WTC11 (cell line): ENCODE measurements at regions not wholly inside any gene's neighbourhood (a gene's known extent, or its start where the extent isn't known, plus 50 kb on each side); places are given as distances from the start of the nearest gene placed in this dataset.

ENCODE experiments used
- ATAC-seq: fragments of 200-7000 bp; cut with Tn5 transposase; 2 replicates; pipeline ENCODE4 v1.10.0; 2021; ENCODE audit warnings: mild to moderate bottlenecking, moderate library complexity
- CTCF ChIA-PET: fragments of 300-600 bp; sonication (Branson Sonifier 250); formaldehyde crosslinking; loops from one replicate; lab custom pipeline; 2021; ENCODE audit warnings: antibody characterized with exemption; lab: Charles Lee
- POLR2A ChIA-PET: fragments of 350-600 bp; sonication (Branson Sonifier 250); formaldehyde crosslinking; loops from one replicate; lab custom pipeline; 2021; ENCODE audit warnings: antibody characterized with exemption; lab: Charles Lee
- DNase-seq: peaks from one replicate; pipeline ENCODE4 v3.0.0; 2021; ENCODE audit warnings: low spot score
- H3K27ac Mint-ChIP-seq: 2 replicates; pipeline ENCODE4 v1.8.0; 2021; ENCODE audit warnings: mixed read lengths
- H3K27me3 Mint-ChIP-seq: 2 replicates; pipeline ENCODE4 v1.8.0; 2021; ENCODE audit warnings: low read depth, mild to moderate bottlenecking, moderate library complexity, mixed read lengths
- H3K36me3 Mint-ChIP-seq: 2 replicates; pipeline ENCODE4 v1.8.0; 2021; ENCODE audit warnings: mixed read lengths
- H3K4me1 Mint-ChIP-seq: 2 replicates; pipeline ENCODE4 v1.8.0; 2022; ENCODE audit warnings: mixed read lengths
- H3K4me3 Mint-ChIP-seq: 2 replicates; pipeline ENCODE4 v1.8.0; 2021; ENCODE audit warnings: mild to moderate bottlenecking, moderate library complexity, mixed read lengths
- H3K9me3 Mint-ChIP-seq: 2 replicates; pipeline ENCODE4 v1.8.0; 2021; ENCODE audit warnings: mixed read lengths
- ATF6 ChIP-seq: sonication (generic); formaldehyde crosslinking; IDR thresholded peaks from 2 replicates; pipeline ENCODE4 v1.8.1; 2023; ENCODE audit warnings: mild to moderate bottlenecking, missing genetic modification reagents
- CREB1 ChIP-seq: sonication (generic); formaldehyde crosslinking; IDR thresholded peaks from 2 replicates; pipeline ENCODE4 v1.8.0; 2023; ENCODE audit warnings: mild to moderate bottlenecking, missing genetic modification reagents
- CREM ChIP-seq: sonication (generic); formaldehyde crosslinking; IDR thresholded peaks from 2 replicates; pipeline ENCODE4 v1.8.1; 2022; ENCODE audit warnings: mild to moderate bottlenecking, missing genetic modification reagents, moderate library complexity
- PREB ChIP-seq: sonication (generic); formaldehyde crosslinking; IDR thresholded peaks from 2 replicates; pipeline ENCODE4 v1.8.1; 2022; ENCODE audit warnings: mild to moderate bottlenecking, missing genetic modification reagents, moderate library complexity, borderline replicate concordance
- PRRX2 ChIP-seq: fragments of 250-450 bp; sonication (Bioruptor Pico); IDR thresholded peaks from 2 replicates; pipeline ENCODE4 v1.8.0; 2021; ENCODE audit warnings: mild to moderate bottlenecking
- SP1 ChIP-seq: sonication (generic); formaldehyde crosslinking; conservative IDR thresholded peaks from 2 replicates; pipeline ENCODE4 v1.8.1; 2022; ENCODE audit warnings: missing genetic modification reagents
- TCF7 ChIP-seq: sonication (generic); formaldehyde crosslinking; IDR thresholded peaks from 2 replicates; pipeline ENCODE4 v1.8.0; 2022; ENCODE audit warnings: mild to moderate bottlenecking, low read depth, missing genetic modification reagents, moderate library complexity
- TP53 ChIP-seq: sonication (generic); formaldehyde crosslinking; IDR thresholded peaks from 2 replicates; pipeline ENCODE4 v1.8.1; 2023; ENCODE audit warnings: mild to moderate bottlenecking, missing genetic modification reagents
- USF1 ChIP-seq: sonication (generic); formaldehyde crosslinking; IDR thresholded peaks from 2 replicates; pipeline ENCODE4 v1.8.0; 2022; ENCODE audit warnings: mild to moderate bottlenecking, missing genetic modification reagents
- ZMAT4 ChIP-seq: fragments of 250-450 bp; sonication (Bioruptor Pico); IDR thresholded peaks from 2 replicates; pipeline ENCODE4 v1.9.0; 2021; ENCODE audit warnings: mild to moderate bottlenecking
- ZNF396 ChIP-seq: fragments of 250-450 bp; sonication (Bioruptor Pico); IDR thresholded peaks from 2 replicates; pipeline ENCODE4 v1.8.0; 2021; ENCODE audit warnings: mild to moderate bottlenecking, moderate library complexity, borderline replicate concordance
- ZNF423 ChIP-seq: fragments of 250-450 bp; sonication (Bioruptor Pico); IDR thresholded peaks from 2 replicates; pipeline ENCODE4 v2.1.2; 2022; ENCODE audit warnings: mild to moderate bottlenecking, moderate library complexity
- TF ChIP-seq, protein P1 (sequence below): fragments of 250-450 bp; sonication (Bioruptor Pico); IDR thresholded peaks from 2 replicates; pipeline ENCODE4 v1.9.0; 2021; ENCODE audit warnings: mild to moderate bottlenecking
- TF ChIP-seq, protein P2 (sequence below): sonication (generic); formaldehyde crosslinking; IDR thresholded peaks from 2 replicates; pipeline ENCODE4 v1.8.1; 2023; ENCODE audit warnings: mild to moderate bottlenecking, moderate library complexity, missing genetic modification reagents
- TF ChIP-seq, protein P3 (sequence below): sonication (generic); formaldehyde crosslinking; IDR thresholded peaks from 2 replicates; pipeline ENCODE4 v1.8.0; 2022; ENCODE audit warnings: mild to moderate bottlenecking, missing genetic modification reagents
- TF ChIP-seq, protein P4 (sequence below): sonication (generic); formaldehyde crosslinking; IDR thresholded peaks from 2 replicates; pipeline ENCODE4 v1.8.0; 2022; ENCODE audit warnings: mild to moderate bottlenecking, missing genetic modification reagents
- TF ChIP-seq, protein P5 (sequence below): sonication (generic); formaldehyde crosslinking; IDR thresholded peaks from 2 replicates; pipeline ENCODE4 v1.8.1; 2022; ENCODE audit warnings: low read depth, mild to moderate bottlenecking, moderate library complexity, missing genetic modification reagents, borderline replicate concordance

DNA sequence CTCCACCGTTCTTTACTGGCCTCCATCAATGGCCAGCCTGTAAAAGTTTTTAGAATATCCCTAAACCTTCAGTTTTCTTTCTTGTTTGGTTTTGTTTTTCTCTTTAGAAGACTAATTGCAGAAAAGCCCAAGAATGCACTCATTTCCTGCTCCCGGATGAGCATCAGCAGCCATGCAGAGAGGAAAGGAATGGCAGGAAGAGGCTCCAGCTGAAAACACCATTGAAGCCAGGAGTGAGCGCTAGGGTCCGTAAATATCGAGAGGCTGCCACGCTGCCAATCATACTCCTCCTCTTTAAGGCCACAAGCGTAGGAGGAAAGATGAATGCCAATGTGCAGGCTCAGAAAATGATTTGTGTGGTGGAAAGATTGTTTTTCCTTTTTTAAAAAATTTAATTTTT, 57.4 kb upstream of the UBE2L5 start (continued):
- TF ChIP-seq, protein P1, sequence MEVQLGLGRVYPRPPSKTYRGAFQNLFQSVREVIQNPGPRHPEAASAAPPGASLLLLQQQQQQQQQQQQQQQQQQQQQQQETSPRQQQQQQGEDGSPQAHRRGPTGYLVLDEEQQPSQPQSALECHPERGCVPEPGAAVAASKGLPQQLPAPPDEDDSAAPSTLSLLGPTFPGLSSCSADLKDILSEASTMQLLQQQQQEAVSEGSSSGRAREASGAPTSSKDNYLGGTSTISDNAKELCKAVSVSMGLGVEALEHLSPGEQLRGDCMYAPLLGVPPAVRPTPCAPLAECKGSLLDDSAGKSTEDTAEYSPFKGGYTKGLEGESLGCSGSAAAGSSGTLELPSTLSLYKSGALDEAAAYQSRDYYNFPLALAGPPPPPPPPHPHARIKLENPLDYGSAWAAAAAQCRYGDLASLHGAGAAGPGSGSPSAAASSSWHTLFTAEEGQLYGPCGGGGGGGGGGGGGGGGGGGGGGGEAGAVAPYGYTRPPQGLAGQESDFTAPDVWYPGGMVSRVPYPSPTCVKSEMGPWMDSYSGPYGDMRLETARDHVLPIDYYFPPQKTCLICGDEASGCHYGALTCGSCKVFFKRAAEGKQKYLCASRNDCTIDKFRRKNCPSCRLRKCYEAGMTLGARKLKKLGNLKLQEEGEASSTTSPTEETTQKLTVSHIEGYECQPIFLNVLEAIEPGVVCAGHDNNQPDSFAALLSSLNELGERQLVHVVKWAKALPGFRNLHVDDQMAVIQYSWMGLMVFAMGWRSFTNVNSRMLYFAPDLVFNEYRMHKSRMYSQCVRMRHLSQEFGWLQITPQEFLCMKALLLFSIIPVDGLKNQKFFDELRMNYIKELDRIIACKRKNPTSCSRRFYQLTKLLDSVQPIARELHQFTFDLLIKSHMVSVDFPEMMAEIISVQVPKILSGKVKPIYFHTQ (CRISPR knock-in tag): no peak
- TF ChIP-seq, protein P2, sequence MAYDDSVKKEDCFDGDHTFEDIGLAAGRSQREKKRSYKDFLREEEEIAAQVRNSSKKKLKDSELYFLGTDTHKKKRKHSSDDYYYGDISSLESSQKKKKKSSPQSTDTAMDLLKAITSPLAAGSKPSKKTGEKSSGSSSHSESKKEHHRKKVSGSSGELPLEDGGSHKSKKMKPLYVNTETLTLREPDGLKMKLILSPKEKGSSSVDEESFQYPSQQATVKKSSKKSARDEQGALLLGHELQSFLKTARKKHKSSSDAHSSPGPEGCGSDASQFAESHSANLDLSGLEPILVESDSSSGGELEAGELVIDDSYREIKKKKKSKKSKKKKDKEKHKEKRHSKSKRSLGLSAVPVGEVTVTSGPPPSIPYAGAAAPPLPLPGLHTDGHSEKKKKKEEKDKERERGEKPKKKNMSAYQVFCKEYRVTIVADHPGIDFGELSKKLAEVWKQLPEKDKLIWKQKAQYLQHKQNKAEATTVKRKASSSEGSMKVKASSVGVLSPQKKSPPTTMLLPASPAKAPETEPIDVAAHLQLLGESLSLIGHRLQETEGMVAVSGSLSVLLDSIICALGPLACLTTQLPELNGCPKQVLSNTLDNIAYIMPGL: no peak
- TF ChIP-seq ZNF423 (CRISPR knock-in tag): no peak

- Mint-ChIP-seq H3K4me1 (peaks cover 35% of the 10 kb centered on the region), H3K36me3 (no peaks in the 10 kb centered on the region)
- POLR2A ChIA-PET: no interaction called here
- TF ChIP-seq USF1 (CRISPR knock-in tag) (no peak), SP1 (CRISPR knock-in tag) (no peak), PREB (CRISPR knock-in tag) (no peak), ATF6 (CRISPR knock-in tag) (no peak), ZMAT4 (CRISPR knock-in tag) (no peak), TP53 (CRISPR knock-in tag) (no peak), CREM (CRISPR knock-in tag) (no peak), PRRX2 (no peak), CREB1 (CRISPR knock-in tag) (no peak), ZNF396 (CRISPR knock-in tag) (no peak), TCF7 (no peak)
- TF ChIP-seq, protein P3, sequence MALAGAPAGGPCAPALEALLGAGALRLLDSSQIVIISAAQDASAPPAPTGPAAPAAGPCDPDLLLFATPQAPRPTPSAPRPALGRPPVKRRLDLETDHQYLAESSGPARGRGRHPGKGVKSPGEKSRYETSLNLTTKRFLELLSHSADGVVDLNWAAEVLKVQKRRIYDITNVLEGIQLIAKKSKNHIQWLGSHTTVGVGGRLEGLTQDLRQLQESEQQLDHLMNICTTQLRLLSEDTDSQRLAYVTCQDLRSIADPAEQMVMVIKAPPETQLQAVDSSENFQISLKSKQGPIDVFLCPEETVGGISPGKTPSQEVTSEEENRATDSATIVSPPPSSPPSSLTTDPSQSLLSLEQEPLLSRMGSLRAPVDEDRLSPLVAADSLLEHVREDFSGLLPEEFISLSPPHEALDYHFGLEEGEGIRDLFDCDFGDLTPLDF (CRISPR knock-in tag): no peak
- TF ChIP-seq, protein P4, sequence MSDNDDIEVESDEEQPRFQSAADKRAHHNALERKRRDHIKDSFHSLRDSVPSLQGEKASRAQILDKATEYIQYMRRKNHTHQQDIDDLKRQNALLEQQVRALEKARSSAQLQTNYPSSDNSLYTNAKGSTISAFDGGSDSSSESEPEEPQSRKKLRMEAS: no peak
- TF ChIP-seq, protein P5, sequence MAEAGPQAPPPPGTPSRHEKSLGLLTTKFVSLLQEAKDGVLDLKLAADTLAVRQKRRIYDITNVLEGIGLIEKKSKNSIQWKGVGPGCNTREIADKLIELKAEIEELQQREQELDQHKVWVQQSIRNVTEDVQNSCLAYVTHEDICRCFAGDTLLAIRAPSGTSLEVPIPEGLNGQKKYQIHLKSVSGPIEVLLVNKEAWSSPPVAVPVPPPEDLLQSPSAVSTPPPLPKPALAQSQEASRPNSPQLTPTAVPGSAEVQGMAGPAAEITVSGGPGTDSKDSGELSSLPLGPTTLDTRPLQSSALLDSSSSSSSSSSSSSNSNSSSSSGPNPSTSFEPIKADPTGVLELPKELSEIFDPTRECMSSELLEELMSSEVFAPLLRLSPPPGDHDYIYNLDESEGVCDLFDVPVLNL: no peak
- TF ChIP-seq, all 79 proteins: peak for 0
- Mint-ChIP-seq H3K9me3 (no peaks in the 10 kb centered on the region), H3K4me3 (no peak overlapping the region), H3K27me3 (no peaks in the 10 kb centered on the region; the same call in 1 of the 2 replicates), H3K27ac (no peak overlapping the region)
- CTCF ChIA-PET: interaction anchor here (1.6 kb wide), 1 partner anchor 234 kb away, joined by 3 read pairs; no protein-coding TSS in a partner anchor
- DNase-seq: no peak
- ATAC-seq: no peak
Measured at GRCh38 chr13:30366088-30366487, 56.2 kb upstream of the UBE2L5 start.
